MG63 (cell line): ENCODE measurements at regions not wholly inside any gene's neighbourhood (a gene's known extent, or its start where the extent isn't known, plus 50 kb on each side); places are given as distances from the start of the nearest gene placed in this dataset.

ENCODE experiments used
- DNase-seq: peaks from one replicate; pipeline ENCODE4 v3.0.0-alpha.2; 2020
- H3K27me3 ChIP-seq: fragments of 250-450 bp; sonication (Bioruptor Pico); 2 replicates; pipeline ENCODE4 v1.5.1; 2020; ENCODE audit warnings: mild to moderate bottlenecking, moderate library complexity
- H3K36me3 ChIP-seq: fragments of 250-450 bp; sonication (Bioruptor Pico); 2 replicates; pipeline ENCODE4 v1.5.1; 2020; ENCODE audit warnings: mild to moderate bottlenecking, moderate library complexity
- H3K4me3 ChIP-seq: fragments of 250-450 bp; sonication (Bioruptor Pico); 2 replicates; pipeline ENCODE4 v1.5.1; 2020; ENCODE audit warnings: mild to moderate bottlenecking, moderate library complexity
- H3K9me3 ChIP-seq: fragments of 250-450 bp; sonication (Bioruptor Pico); 2 replicates; pipeline ENCODE4 v1.5.1; 2020; ENCODE audit warnings: mild to moderate bottlenecking, moderate library complexity

- H3K27me3 ChIP-seq: no peaks in the 10 kb centered on the region
- H3K4me3 ChIP-seq: no peak overlapping the region
- H3K36me3 ChIP-seq: no peaks in the 10 kb centered on the region
- H3K9me3 ChIP-seq: no peaks in the 10 kb centered on the region
- no peak for DNase-seq
Observed at GRCh38 chr10:108496106-108496505, 1331.6 kb upstream of the SORCS1 start.

GRCh38 chr10:108490944-108491343 lies 1326.4 kb upstream of the SORCS1 start:
- no peaks in the 10 kb centered on the region for H3K36me3 ChIP-seq
- H3K9me3 ChIP-seq: no peaks in the 10 kb centered on the region
- H3K4me3 ChIP-seq: no peak overlapping the region
- DNase-seq: no peak
- H3K27me3 ChIP-seq: no peaks in the 10 kb centered on the region

- H3K4me3 ChIP-seq: no peak overlapping the region
- no peaks in the 10 kb centered on the region for H3K9me3 ChIP-seq
- no peaks in the 10 kb centered on the region for H3K36me3 ChIP-seq
- peaks cover 7% of the 10 kb centered on the region for H3K27me3 ChIP-seq
- DNase-seq: no peak
Observed at GRCh38 chr10:108471420-108471819, 1306.9 kb upstream of the SORCS1 start.

- Histone ChIP-seq H3K9me3 (no peaks in the 10 kb centered on the region), H3K4me3 (no peak overlapping the region), H3K27me3 (peaks cover 12% of the 10 kb centered on the region), H3K36me3 (no peaks in the 10 kb centered on the region)
- DNase-seq: no peak
Observed at GRCh38 chr10:108469940-108470339, 1305.4 kb upstream of the SORCS1 start.

- peaks cover 12% of the 10 kb centered on the region for H3K27me3 ChIP-seq
- peak; percentile 56 for DNase-seq
- H3K4me3 ChIP-seq: peak overlapping the region; percentile 44
- no peaks in the 10 kb centered on the region for H3K9me3 ChIP-seq
- H3K36me3 ChIP-seq: no peaks in the 10 kb centered on the region
Observed at GRCh38 chr10:108465871-108466641, 1301.5 kb upstream of the SORCS1 start.

- peaks cover 11% of the 10 kb centered on the region for H3K27me3 ChIP-seq
- no peaks in the 10 kb centered on the region for H3K36me3 ChIP-seq
- H3K4me3 ChIP-seq: no peak overlapping the region
- no peak for DNase-seq
- no peaks in the 10 kb centered on the region for H3K9me3 ChIP-seq
Observed at GRCh38 chr10:108462005-108462404, 1297.5 kb upstream of the SORCS1 start.

GRCh38 chr10:108454793-108455192 lies 1290.3 kb upstream of the SORCS1 start:
- DNase-seq: no peak
- Histone ChIP-seq H3K36me3 (no peaks in the 10 kb centered on the region), H3K4me3 (no peak overlapping the region), H3K9me3 (no peaks in the 10 kb centered on the region), H3K27me3 (no peaks in the 10 kb centered on the region)

GRCh38 chr10:108454224-108454623 lies 1289.7 kb upstream of the SORCS1 start:
- H3K27me3 ChIP-seq: no peaks in the 10 kb centered on the region
- H3K36me3 ChIP-seq: no peaks in the 10 kb centered on the region
- H3K4me3 ChIP-seq: no peak overlapping the region
- no peak for DNase-seq
- no peaks in the 10 kb centered on the region for H3K9me3 ChIP-seq

GRCh38 chr10:108453166-108453565 lies 1288.7 kb upstream of the SORCS1 start:
- DNase-seq: no peak
- no peaks in the 10 kb centered on the region for H3K9me3 ChIP-seq
- H3K36me3 ChIP-seq: no peaks in the 10 kb centered on the region
- H3K4me3 ChIP-seq: no peak overlapping the region
- no peaks in the 10 kb centered on the region for H3K27me3 ChIP-seq

- Histone ChIP-seq H3K27me3 (no peaks in the 10 kb centered on the region), H3K9me3 (no peaks in the 10 kb centered on the region), H3K36me3 (no peaks in the 10 kb centered on the region), H3K4me3 (no peak overlapping the region)
- DNase-seq: no peak
Observed at GRCh38 chr10:108452533-108452932, 1288.0 kb upstream of the SORCS1 start.

- Histone ChIP-seq H3K4me3 (no peak overlapping the region), H3K36me3 (no peaks in the 10 kb centered on the region), H3K27me3 (no peaks in the 10 kb centered on the region), H3K9me3 (no peaks in the 10 kb centered on the region)
- no peak for DNase-seq
Observed at GRCh38 chr10:108450280-108450679, 1285.8 kb upstream of the SORCS1 start.

- no peak for DNase-seq
- no peaks in the 10 kb centered on the region for H3K27me3 ChIP-seq
- no peak overlapping the region for H3K4me3 ChIP-seq
- H3K36me3 ChIP-seq: no peaks in the 10 kb centered on the region
- H3K9me3 ChIP-seq: no peaks in the 10 kb centered on the region
Observed at GRCh38 chr10:108445746-108446145, 1281.2 kb upstream of the SORCS1 start.

- H3K9me3 ChIP-seq: no peaks in the 10 kb centered on the region
Observed at GRCh38 chr10:108443636-108444035, 1279.1 kb upstream of the SORCS1 start.

GRCh38 chr10:108439397-108439796 lies 1274.9 kb upstream of the SORCS1 start:
- Histone ChIP-seq H3K36me3 (no peaks in the 10 kb centered on the region), H3K27me3 (no peaks in the 10 kb centered on the region), H3K9me3 (no peaks in the 10 kb centered on the region), H3K4me3 (no peak overlapping the region)
- no peak for DNase-seq

More at GRCh38 chr10:108443636-108444035, 1279.1 kb upstream of the SORCS1 start:
- no peaks in the 10 kb centered on the region for H3K36me3 ChIP-seq
- no peaks in the 10 kb centered on the region for H3K27me3 ChIP-seq
- DNase-seq: no peak
- H3K4me3 ChIP-seq: no peak overlapping the region

GRCh38 chr10:108436096-108436495 lies 1271.6 kb upstream of the SORCS1 start:
- Histone ChIP-seq H3K36me3 (no peaks in the 10 kb centered on the region), H3K4me3 (no peak overlapping the region), H3K27me3 (no peaks in the 10 kb centered on the region), H3K9me3 (no peaks in the 10 kb centered on the region)
- DNase-seq: no peak

- Histone ChIP-seq H3K4me3 (no peak overlapping the region), H3K9me3 (no peaks in the 10 kb centered on the region), H3K36me3 (no peaks in the 10 kb centered on the region), H3K27me3 (no peaks in the 10 kb centered on the region)
- DNase-seq: no peak
Observed at GRCh38 chr10:108434559-108435252, 1270.2 kb upstream of the SORCS1 start.

GRCh38 chr10:108427146-108427545 lies 1262.6 kb upstream of the SORCS1 start:
- H3K9me3 ChIP-seq: no peaks in the 10 kb centered on the region
- DNase-seq: no peak
- no peak overlapping the region for H3K4me3 ChIP-seq
- H3K36me3 ChIP-seq: no peaks in the 10 kb centered on the region
- H3K27me3 ChIP-seq: no peaks in the 10 kb centered on the region
